ENCODE measurements at regions not wholly inside any gene's neighbourhood (a gene's known extent, or its start where the extent isn't known, plus 50 kb on each side); places are given as distances from the start of the nearest gene placed in this dataset.
A peak's percentile ranks its signal among the peaks of the same experiment; 100 is the strongest.

GRCh38 chr2:173666171-173666888 is 298.8 kb downstream of the SP3 start:
- TF ChIP-seq CTCF (IDR thresholded peaks at IDR 0.05; ENCODE audit: insufficient read depth, low read length, missing control alignments): no peak
- ChIA-PET POLR2A (no interaction called here), CTCF (interaction anchor here (0.6 to 1.7 kb wide), 2 partner anchors 12 to 96 kb away, joined by 3 to 4 read pairs; no protein-coding TSS in a partner anchor)
- no peak for DNase-seq (ENCODE audit: low read depth, low spot score)
- no peak overlapping the region for H3K4me3 ChIP-seq (ENCODE audit: low read depth, low read length)

- no peak overlapping the region for H3K4me3 ChIP-seq (ENCODE audit: low read depth, low read length)
- ChIA-PET POLR2A (no interaction called here), CTCF (interaction anchor here (0.6 to 1.7 kb wide), 4 partner anchors 8 to 97 kb away, joined by 3 to 4 read pairs (median 3); no protein-coding TSS in a partner anchor)
- DNase-seq (ENCODE audit: low read depth, low spot score): no peak
- no peak for TF ChIP-seq CTCF (IDR thresholded peaks at IDR 0.05; ENCODE audit: insufficient read depth, low read length, missing control alignments)
Measured at GRCh38 chr2:173667014-173667413, 298.2 kb downstream of the SP3 start.

GRCh38 chr2:173667415-173667814 is 297.8 kb downstream of the SP3 start:
- ChIA-PET CTCF (interaction anchor here (0.8 to 1.7 kb wide), 3 partner anchors 9 to 97 kb away, joined by 3 to 4 read pairs (median 3); no protein-coding TSS in a partner anchor), POLR2A (no interaction called here)
- no peak for DNase-seq (ENCODE audit: low read depth, low spot score)
- H3K4me3 ChIP-seq (ENCODE audit: low read depth, low read length): no peak overlapping the region
- peak; percentile 16 for TF ChIP-seq CTCF (IDR thresholded peaks at IDR 0.05; ENCODE audit: insufficient read depth, low read length, missing control alignments)

- CTCF ChIA-PET: no interaction called here
- DNase-seq (ENCODE audit: low read depth, low spot score): no peak
- POLR2A ChIA-PET: no interaction called here
- TF ChIP-seq CTCF (IDR thresholded peaks at IDR 0.05; ENCODE audit: insufficient read depth, low read length, missing control alignments): no peak
- H3K4me3 ChIP-seq (ENCODE audit: low read depth, low read length): no peak overlapping the region
Measured at GRCh38 chr2:173669271-173669853, 295.8 kb downstream of the SP3 start.

- ChIA-PET CTCF (no interaction called here), POLR2A (no interaction called here)
- DNase-seq (ENCODE audit: low read depth, low spot score): no peak
- no peak overlapping the region for H3K4me3 ChIP-seq (ENCODE audit: low read depth, low read length)
- TF ChIP-seq CTCF (IDR thresholded peaks at IDR 0.05; ENCODE audit: insufficient read depth, low read length, missing control alignments): no peak
Measured at GRCh38 chr2:173669888-173670287, 295.3 kb downstream of the SP3 start.

GRCh38 chr2:173672573-173673340 is 292.4 kb downstream of the SP3 start:
- CTCF ChIA-PET: interaction anchor here (1.5 kb wide), 1 partner anchor 270 kb away, joined by 3 read pairs; no protein-coding TSS in a partner anchor
- no peak overlapping the region for H3K4me3 ChIP-seq (ENCODE audit: low read depth, low read length)
- DNase-seq (ENCODE audit: low read depth, low spot score): no peak
- POLR2A ChIA-PET: no interaction called here
- no peak for TF ChIP-seq CTCF (IDR thresholded peaks at IDR 0.05; ENCODE audit: insufficient read depth, low read length, missing control alignments)

Data from AG04449 (cell line).